ENCODE measurements at regions not wholly inside any gene's neighbourhood (a gene's known extent, or its start where the extent isn't known, plus 50 kb on each side); places are given as distances from the start of the nearest gene placed in this dataset.

- intact Hi-C loops (cut with DNase I; ENCODE audit: low total_unique reads), result no loop called here
- WGBS, 2 donors, result 38 to 53% methylated on average over 3 of the region's 3 CpGs
- no peak overlapping the region for H3K4me3 ChIP-seq (ENCODE audit: low read depth, poor library complexity, severe bottlenecking)
- DNase-seq (ENCODE audit: low spot score in 2 of 2), result no peak
- TF ChIP-seq POLR2A (IDR thresholded peaks at IDR 0.05) (no peak), CTCF (IDR thresholded peaks at IDR 0.05) (no peak)
Observed at GRCh38 chr6:106918115-106918514, 56.4 kb downstream of the CD24 start.

GRCh38 chr6:106916891-106917290, 57.6 kb downstream of the CD24 start:
- intact Hi-C loops (cut with DNase I; ENCODE audit: low total_unique reads), result no loop called here
- WGBS, 2 donors, result 77 to 86% methylated on average over 2 of the region's 2 CpGs

GRCh38 chr6:106913676-106914280, 60.8 kb downstream of the CD24 start:
- no peak overlapping the region for H3K4me3 ChIP-seq (ENCODE audit: low read depth, poor library complexity, severe bottlenecking)
- DNase-seq (ENCODE audit: low spot score in 2 of 2), result no peak
- TF ChIP-seq CTCF (IDR thresholded peaks at IDR 0.05) (no peak), POLR2A (IDR thresholded peaks at IDR 0.05) (no peak)
- intact Hi-C loops (cut with DNase I; ENCODE audit: low total_unique reads), result no loop called here
- 85% methylated on average over 5 of the region's 5 CpGs for WGBS, 2 donors

More at GRCh38 chr6:106916891-106917290, 57.6 kb downstream of the CD24 start:
- no peak for DNase-seq (ENCODE audit: low spot score in 2 of 2)
- TF ChIP-seq CTCF (IDR thresholded peaks at IDR 0.05), result no peak
- no peak overlapping the region for H3K4me3 ChIP-seq (ENCODE audit: low read depth, poor library complexity, severe bottlenecking)

DNA sequence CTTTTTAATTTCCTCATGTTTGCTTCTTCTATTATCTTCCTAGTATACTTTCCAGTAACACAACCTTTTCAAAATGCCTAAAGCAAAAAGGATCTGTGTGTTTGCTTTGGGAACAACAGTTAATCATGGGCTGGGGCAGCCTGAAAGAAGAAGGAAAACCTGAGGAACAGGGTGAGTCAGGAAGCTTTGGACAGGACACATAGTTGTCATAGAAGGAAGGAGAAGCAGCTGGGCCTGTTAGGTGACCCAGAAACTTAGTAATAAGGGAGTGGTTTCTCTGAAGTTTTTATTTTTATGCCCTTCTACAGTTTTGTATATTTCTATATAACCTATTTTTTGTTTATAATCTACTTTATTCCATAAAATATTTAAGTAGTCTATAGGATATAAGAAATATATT, 61.4 kb downstream of the CD24 start:
- TF ChIP-seq CTCF (IDR thresholded peaks at IDR 0.05) (no peak), POLR2A (IDR thresholded peaks at IDR 0.05) (no peak)
- H3K4me3 ChIP-seq (ENCODE audit: low read depth, poor library complexity, severe bottlenecking), result no peak overlapping the region
- peak in 1 of 2 donors; percentile 34 for DNase-seq (ENCODE audit: low spot score in 2 of 2)
- intact Hi-C loops (cut with DNase I; ENCODE audit: low total_unique reads), result no loop called here

DNA sequence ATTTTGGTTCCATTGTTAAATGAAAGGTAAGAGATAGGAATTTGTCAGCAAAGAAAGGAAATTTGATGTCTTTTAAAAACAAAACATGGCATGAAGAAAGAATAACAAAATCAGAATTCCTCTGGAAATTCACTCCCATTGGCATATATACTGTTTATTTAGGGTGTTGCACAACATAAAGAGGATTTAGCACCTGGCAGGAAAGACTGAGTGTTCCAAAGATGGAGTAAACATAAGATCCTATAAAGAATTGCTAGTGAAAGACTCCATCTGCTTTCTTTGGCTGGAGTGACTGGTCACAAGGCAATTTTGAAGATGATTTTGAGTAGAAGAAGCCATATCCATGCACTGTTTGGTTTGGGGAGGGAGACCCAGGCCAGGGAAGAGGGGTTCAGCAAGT, 62.4 kb downstream of the CD24 start:
- no peak overlapping the region for H3K4me3 ChIP-seq (ENCODE audit: low read depth, poor library complexity, severe bottlenecking)
- TF ChIP-seq POLR2A (IDR thresholded peaks at IDR 0.05) (no peak), CTCF (IDR thresholded peaks at IDR 0.05) (no peak)
- intact Hi-C loops (cut with DNase I; ENCODE audit: low total_unique reads), result no loop called here
- DNase-seq (ENCODE audit: low spot score in 2 of 2), result no peak

Measured in lower leg skin (tissue), 4 donors.